AG10803 (cell line): ENCODE measurements at regions not wholly inside any gene's neighbourhood (a gene's known extent, or its start where the extent isn't known, plus 50 kb on each side); places are given as distances from the start of the nearest gene placed in this dataset.

ENCODE experiments used
- DNase-seq: peaks from one replicate; pipeline ENCODE4 v3.0.0; 2010; ENCODE audit warnings: low read depth
- H3K4me3 ChIP-seq: 2 replicates; pipeline ENCODE4 v1.5.1; 2011; ENCODE audit warnings: mild to moderate bottlenecking, low read length, control low read depth
- TF ChIP-seq, protein P1 (sequence below): conservative IDR thresholded peaks from 2 replicates; pipeline ENCODE4 v1.5.1; 2011; ENCODE audit warnings: mild to moderate bottlenecking, low read length, control low read depth, inconsistent platforms

DNA sequence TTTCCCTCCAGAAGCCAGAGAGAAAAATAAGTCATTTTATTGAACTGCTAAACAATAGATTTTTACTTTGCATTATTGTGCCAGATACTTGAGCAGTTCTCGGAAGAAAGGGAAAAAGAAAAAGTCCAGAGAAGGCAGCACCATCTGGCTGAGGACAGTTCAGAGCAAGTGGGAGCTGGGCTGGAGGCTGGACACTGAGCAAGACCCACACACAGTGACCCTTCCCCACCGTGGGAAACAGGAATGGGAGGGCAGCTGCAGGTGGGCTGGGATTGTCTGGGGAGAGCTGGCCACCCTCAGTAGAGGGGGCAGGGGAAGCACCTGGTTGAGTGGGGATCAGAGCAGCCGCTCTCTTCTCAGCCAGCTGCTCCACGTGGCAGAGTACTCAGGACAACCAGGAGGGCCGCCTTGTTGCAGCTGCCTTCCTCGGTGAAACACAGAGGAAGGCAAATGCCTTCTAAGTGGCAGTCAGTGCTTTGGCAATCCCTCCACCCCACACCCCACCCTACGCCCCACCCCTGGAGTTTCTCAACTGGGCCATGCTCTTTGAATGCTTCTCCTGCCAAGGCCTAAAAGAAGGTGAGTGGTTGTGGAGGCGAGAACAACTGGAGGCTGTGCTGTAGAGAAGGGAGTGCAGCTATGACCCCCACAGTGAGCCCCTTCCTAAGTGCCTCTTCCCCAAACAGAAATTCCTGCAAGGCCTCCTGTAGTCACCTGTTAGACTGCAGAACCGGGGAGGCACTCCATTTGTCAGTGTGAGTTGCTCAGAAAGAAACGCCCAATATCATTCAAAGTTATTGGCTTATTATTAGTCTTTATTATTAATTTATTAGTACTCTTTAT, 179.3 kb downstream of the ZIC5 start:
- DNase-seq = no peak
- H3K4me3 ChIP-seq = no peak overlapping the region
- TF ChIP-seq, protein P1, sequence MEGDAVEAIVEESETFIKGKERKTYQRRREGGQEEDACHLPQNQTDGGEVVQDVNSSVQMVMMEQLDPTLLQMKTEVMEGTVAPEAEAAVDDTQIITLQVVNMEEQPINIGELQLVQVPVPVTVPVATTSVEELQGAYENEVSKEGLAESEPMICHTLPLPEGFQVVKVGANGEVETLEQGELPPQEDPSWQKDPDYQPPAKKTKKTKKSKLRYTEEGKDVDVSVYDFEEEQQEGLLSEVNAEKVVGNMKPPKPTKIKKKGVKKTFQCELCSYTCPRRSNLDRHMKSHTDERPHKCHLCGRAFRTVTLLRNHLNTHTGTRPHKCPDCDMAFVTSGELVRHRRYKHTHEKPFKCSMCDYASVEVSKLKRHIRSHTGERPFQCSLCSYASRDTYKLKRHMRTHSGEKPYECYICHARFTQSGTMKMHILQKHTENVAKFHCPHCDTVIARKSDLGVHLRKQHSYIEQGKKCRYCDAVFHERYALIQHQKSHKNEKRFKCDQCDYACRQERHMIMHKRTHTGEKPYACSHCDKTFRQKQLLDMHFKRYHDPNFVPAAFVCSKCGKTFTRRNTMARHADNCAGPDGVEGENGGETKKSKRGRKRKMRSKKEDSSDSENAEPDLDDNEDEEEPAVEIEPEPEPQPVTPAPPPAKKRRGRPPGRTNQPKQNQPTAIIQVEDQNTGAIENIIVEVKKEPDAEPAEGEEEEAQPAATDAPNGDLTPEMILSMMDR = no peak

DNA sequence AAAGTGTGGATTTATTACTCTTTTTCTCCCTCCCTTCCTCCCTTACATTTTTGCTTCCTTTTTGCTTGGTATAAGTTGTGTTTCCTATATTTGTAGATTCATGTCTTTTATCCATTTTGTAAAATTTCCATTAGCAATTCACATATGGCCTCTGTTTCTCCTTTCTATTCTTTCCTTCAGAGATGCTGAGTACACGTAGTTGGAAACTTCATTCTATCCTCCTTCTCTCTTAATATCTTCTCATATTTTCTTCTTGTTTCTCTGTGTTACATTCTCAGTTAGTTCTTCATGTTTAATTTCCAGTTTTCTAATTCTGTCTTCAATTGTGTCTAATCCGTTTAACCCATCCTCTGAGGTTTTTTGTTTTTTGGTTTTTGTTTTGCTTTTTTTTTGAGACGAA, 188.9 kb downstream of the ZIC5 start:
- no peak overlapping the region for H3K4me3 ChIP-seq
- TF ChIP-seq, protein P1 = no peak
- DNase-seq = no peak

- DNase-seq = no peak
- TF ChIP-seq, protein P1 = no peak
- no peak overlapping the region for H3K4me3 ChIP-seq
Observed at GRCh38 chr13:99778500-99778899, 193.1 kb downstream of the ZIC5 start.

DNA sequence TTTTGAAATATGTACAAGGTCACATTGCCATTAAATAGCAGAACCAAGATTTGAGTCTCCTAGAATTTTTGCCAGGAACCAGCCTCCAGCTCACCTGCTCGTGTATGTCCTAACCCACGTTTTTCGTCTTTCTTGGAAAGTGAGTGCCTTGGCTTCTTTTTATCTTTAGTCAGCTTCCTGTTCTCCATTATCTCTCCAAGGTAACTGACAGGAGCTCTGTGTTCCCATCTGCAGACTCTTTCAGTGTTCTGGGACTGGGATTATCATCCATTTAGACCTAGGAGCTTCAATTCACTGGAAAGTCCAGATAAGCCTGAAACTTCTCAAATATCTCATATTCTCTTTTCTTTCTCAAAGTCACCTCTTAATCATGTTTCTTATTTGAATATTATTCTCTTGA, 193.7 kb downstream of the ZIC5 start:
- TF ChIP-seq, protein P1 = no peak
- no peak overlapping the region for H3K4me3 ChIP-seq
- DNase-seq = no peak

- DNase-seq = no peak
- no peak overlapping the region for H3K4me3 ChIP-seq
- TF ChIP-seq, protein P1 = no peak
Observed at GRCh38 chr13:99774644-99775043, 196.9 kb downstream of the ZIC5 start.

- no peak for DNase-seq
- TF ChIP-seq, protein P1 = no peak
- no peak overlapping the region for H3K4me3 ChIP-seq
Observed at GRCh38 chr13:99768986-99769385, 202.6 kb downstream of the ZIC5 start.

GRCh38 chr13:99766641-99767045, 204.9 kb downstream of the ZIC5 start:
- DNase-seq = no peak
- TF ChIP-seq, protein P1 = no peak
- no peak overlapping the region for H3K4me3 ChIP-seq
